ENCODE measurements at regions not wholly inside any gene's neighbourhood (a gene's known extent, or its start where the extent isn't known, plus 50 kb on each side); places are given as distances from the start of the nearest gene placed in this dataset.

DNA sequence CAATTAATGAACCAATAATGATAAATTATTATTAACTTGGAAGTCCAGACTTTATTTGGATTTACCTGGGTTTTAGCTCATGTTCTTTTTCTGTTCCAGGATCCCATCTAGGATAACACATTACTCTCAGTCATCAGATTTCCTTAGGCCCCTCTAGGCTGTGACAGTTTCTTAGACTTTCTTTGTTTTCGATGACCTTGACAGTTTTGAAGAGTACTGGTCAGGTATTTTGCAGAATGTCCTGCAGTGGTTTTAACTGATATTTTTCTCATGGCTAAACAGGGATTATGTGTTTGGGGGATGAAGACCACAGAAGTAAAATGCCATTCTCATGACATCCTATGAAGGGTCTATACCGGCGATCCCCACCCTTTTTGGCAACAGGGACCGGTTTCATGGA lies 144.0 kb downstream of the NAV1 start:
- TF ChIP-seq RAD21 (IDR thresholded peaks at IDR 0.05; ENCODE audit: low read length) = no peak
- TF ChIP-seq, protein P1, sequence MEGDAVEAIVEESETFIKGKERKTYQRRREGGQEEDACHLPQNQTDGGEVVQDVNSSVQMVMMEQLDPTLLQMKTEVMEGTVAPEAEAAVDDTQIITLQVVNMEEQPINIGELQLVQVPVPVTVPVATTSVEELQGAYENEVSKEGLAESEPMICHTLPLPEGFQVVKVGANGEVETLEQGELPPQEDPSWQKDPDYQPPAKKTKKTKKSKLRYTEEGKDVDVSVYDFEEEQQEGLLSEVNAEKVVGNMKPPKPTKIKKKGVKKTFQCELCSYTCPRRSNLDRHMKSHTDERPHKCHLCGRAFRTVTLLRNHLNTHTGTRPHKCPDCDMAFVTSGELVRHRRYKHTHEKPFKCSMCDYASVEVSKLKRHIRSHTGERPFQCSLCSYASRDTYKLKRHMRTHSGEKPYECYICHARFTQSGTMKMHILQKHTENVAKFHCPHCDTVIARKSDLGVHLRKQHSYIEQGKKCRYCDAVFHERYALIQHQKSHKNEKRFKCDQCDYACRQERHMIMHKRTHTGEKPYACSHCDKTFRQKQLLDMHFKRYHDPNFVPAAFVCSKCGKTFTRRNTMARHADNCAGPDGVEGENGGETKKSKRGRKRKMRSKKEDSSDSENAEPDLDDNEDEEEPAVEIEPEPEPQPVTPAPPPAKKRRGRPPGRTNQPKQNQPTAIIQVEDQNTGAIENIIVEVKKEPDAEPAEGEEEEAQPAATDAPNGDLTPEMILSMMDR (IDR thresholded peaks at IDR 0.05) = no peak
